HG02623 (cell line): ENCODE measurements at regions not wholly inside any gene's neighbourhood (a gene's known extent, or its start where the extent isn't known, plus 50 kb on each side); places are given as distances from the start of the nearest gene placed in this dataset.
A peak's percentile ranks its signal among the peaks of the same experiment; 100 is the strongest.
"Not testable (repeated sequence)": the region's sequence is repeated elsewhere in the genome, so short reads cannot be mapped to it uniquely, and the experiment has no call there.

ENCODE experiments used
- ATAC-seq: cut with Tn5 transposase; IDR thresholded peaks from one replicate; pipeline ENCODE4 v1.9.1; 2021; ENCODE audit warnings: moderate library complexity; ENCODE audit not compliant: unreplicated experiment

DNA sequence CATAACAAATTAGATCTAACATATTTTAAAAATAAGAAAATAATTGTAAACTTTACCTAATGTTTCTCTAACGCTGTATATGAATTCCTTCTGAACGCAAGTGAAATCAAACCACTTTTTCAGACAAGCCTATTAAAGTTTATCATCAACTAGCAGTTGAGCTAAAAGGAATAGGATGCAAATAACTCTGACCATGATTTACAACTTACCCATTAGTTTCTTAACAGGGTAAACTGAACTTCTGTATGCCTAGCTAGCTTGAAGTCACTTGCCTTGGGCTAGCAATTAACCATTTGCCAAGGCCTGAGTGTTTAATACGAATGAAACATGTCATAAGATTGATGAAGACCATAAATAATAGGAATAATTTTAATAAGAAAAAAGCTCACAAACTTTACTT, 762.7 kb upstream of the ARRDC3 start:
- ATAC-seq, result no peak

DNA sequence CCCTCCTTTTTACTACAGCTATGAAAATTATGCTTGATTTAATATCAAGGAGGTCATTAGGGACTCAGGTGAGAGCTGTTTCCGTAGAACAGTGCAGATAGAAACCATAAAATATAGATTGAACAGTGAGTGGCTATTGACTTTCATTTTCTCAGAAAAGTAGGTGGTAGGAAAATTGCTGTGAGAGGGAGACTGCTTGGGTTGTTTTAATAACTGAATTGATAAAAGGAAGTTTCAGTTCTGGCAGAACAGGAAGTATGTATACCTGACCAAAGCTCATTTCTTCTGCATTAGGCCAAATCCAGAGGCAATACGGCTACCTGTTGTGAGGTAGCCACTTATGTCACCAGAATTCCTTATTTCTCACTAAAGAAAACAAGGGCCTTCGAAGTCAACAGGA, 761.7 kb upstream of the ARRDC3 start:
- peak; percentile 41 for ATAC-seq

DNA sequence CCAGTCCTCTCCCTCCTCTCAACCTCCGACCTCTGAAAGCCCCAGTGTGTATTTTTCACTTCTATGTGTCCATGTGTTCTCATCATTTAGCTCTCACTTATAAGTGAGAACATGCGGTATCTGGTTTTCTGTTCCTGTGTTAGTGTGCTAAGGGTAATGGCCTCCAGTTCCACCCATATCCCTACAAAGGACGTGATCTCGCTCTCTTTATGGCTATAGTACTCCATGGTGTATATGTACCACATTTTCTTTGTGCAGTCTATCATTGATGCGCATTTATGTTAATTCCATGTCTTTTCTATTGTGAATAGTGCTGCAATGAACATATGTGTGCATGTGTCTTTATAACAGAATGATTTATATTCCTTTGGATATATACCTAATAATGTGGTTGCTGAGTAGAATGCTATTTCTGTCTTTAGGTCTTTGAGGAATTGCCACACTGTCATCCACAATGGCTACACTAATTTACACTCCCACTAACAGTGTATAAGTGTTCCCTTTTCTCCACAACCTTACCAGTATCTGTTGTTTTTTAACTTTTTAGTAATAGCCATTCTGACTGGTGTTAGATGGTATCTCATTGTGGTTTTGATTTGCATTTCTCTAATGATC, 749.3 kb upstream of the ARRDC3 start:
- ATAC-seq, result not testable (repeated sequence)

DNA sequence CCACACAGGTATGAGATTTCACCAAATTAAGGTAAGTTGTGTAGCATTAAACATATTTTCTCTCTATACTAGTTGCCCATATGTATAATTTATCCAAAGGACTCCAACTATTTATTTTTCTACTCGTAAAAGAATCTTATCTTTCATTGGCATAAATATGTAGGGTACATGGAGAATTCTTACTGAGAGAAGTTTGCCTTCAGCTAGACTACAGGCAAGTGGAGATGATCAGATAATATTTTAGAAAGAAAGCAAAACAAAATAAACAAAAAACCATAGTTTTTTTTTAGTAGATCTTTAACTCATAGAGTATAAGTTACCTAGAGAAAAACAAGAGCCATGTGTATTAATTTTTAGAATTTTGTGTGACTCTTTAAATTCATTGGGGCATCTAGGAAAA, 743.1 kb upstream of the ARRDC3 start:
- no peak for ATAC-seq

DNA sequence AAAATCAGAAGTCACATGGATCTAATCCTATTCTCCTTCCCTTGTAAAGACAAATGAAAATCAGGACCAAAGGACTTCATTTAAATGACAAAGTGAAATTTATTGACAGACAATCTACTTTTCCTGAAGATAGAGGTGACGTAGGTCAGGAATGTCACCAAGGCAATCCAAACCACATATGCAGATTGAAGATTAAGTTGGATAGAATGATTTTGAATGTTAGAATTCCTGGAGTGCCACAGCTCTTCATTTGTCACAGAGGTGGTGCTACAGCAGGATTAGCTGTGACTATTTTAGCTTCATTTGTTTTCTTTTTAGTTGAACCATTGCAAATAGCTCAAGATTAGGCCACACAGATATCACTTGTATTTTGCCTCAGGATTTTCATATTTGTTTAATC, 736.0 kb upstream of the ARRDC3 start:
- ATAC-seq, result no peak

DNA sequence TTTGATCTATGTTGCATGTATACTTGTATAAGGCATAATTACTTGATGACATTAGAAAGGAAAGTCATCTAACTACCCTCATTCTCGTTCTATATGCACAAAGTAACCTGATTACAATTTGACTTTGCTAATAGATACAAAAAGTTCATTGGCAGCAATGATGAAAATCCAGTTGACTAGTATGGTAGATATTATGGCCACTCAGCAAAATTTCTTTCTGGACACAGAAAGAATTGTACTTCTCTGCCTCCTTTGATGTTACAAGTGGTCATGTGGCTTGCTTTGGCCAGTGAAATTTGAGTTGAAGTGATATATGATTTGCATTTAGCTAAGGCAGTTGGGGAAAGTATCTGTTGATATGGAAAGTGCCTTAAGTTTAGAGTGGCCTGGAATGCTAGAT, 723.7 kb upstream of the ARRDC3 start:
- ATAC-seq, result no peak

DNA sequence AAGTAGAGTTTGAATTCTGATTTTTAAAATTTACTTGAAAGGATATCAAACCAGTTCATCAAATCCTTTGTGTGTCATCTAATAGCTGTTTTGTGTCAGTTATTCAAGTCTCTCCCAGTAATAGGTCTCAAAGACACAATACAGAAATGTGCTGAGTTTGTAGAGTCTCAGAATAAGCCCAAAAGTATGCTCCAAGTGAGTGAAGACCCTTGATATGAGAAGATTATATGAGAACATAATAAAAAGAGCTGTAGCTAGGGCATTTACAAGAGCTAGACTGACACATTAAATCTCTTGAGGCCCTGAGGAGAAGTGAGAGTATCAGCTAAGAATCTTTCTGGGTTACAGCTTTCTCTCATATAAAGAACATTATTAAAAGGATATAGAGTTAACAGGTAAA, 721.0 kb upstream of the ARRDC3 start:
- no peak for ATAC-seq

DNA sequence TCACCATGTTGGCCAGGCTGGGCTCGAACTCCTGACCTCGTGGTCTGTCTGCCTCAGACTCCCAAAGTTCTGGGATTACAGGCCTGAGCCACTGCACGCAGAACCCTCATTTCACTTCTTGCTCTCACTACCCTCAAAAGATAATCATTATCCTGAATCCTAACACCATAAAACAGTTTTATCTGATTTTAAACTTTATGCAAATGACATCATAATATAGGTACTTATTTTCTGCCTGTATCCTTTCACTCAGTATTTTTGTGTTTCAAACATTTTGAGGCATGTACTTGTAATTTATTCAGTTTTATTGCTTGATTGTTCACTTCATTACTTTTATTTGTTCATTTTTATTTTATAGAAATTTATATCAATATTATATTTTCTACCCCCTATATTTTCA, 719.2 kb upstream of the ARRDC3 start:
- ATAC-seq, result no peak

DNA sequence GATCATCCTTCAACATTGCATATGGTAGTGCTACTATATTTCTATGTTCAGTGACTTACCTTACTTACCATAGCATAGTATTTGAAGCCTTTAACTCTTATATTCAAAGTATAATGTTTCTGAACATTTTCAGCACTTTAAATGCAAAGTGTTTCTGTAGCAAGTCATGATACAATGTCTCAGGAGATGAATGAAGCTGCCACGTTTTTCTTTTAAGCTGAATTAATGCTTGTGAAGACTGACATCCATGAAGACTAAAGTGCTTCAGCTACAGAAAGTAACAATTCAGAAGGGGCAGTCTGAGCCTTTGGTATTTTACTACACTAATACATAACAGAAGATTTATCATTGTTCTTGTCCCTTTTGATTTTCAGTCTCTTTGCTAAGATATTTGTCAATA, 709.1 kb upstream of the ARRDC3 start:
- ATAC-seq, result no peak

DNA sequence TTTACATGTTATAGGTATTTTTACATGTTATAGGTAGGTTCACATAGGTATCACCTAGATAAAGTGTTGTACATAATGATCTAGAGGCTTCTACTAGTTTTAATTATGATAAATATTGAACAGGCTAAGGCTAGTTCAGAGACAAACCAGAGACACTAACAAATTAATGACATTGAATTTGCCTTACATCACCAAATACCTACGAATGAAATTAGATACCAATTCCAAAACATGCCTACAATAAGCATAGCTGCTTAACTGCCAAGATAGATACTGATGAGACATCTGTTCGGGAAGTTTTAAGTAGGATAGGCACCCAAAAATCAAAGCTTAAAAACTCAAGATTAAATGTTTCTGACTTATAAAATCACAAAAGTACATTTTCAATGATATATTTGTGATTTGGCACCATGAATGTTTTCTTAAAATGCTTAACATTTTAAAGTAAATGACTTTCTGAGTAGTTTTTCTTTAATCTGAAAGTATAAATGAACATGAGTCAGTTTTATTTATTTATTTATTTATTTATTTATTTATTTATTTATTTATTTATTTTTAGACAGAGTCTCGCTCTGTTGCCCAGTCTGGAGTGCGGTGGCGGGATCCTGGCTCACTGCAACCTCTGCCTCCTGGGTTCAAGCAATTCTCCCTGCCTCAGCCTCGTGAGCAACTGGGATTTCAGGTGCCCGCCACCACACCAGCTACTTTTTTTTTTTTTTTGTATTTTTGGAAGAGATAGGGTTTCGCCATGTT, 703.1 kb upstream of the ARRDC3 start:
- no peak for ATAC-seq

DNA sequence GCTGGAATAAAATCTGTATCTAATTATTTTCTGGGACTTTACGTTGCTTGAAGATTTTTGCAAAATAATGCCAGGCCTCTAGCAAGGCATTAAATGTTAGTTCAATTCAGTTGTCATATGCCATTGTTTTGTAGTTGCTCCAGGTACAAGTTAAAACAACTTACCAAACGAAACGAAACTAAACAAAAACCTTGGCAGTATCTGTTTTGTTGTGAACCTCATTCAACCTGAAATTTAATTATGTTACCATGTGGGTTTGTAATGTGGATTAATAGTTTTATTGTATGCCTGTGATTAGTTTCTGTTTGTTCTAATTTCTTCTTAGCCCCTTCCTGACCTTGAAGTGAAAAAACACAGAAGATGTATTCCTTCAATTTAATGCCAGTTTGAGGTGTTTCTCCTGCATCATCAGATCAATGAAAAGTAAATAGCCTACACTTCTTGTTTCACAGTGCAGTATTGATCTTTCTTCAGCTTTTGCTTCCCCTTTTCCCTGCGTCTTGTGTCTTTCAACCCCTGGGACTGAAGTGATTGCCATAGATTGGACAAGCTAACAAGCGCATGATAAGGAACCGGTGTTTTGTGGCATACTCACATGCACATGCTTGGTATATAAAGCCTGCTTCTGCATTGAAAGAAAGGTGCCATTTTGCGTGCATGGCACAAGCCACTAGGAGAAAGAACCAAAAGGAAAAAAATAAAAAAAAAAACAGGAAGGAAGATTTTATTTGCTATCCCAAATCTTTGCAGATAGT, 699.0 kb upstream of the ARRDC3 start:
- no peak for ATAC-seq

DNA sequence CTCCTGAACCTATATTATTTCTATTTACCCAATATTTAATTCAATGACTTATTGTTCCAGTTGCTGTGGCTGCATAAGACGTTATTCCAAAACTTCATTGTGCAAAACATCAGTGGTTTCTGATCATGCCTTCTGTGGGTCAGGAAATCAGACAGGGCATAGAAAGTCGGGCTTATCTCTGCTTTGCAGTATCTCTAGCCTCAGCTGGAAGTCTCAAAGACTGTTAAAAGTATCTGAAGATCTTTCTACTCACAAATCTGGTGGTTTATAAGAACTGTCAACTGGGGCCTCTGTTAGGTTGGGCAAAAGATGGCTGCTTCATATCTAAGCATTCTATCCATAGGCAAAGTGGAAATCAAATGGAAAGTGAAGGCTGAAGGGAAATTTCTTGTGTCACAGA, 687.7 kb upstream of the ARRDC3 start:
- ATAC-seq, result no peak

DNA sequence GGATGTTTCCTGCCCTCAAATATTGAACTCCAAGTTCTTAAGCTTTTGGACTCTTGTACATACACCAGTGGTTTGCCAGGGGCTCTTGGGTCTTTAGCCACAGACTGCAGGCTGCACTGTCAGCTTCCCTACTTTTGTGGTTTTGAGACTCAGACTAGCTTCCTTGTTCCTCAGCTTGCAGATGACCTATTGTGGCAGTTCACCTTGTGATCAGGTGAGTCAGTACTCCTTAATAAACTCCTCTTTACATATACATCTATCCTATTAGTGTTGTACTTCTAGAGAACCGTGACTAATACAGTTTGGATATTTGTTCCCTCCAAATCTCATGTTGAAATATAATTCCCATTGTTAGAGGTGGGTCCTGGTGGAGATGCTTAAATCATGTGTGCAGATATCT, 681.9 kb upstream of the ARRDC3 start:
- no peak for ATAC-seq

DNA sequence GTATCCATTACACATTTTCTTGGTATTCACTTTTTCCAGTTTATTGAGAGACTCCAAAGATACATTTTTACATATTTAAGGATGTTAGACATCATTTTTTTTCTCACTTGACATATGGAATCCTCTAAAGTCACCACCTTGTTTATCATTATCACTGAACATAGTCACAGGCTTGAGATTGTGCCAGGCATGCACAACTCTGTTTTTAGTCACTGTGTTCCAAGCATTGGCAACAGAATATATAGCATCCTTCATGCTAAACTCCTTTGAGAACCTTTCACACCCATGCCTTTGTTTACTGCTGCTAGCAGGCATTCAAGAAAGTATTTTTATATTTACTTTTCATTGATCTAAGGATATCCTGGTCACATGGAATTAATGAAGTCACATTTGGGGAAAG, 668.6 kb upstream of the ARRDC3 start:
- ATAC-seq, result no peak

DNA sequence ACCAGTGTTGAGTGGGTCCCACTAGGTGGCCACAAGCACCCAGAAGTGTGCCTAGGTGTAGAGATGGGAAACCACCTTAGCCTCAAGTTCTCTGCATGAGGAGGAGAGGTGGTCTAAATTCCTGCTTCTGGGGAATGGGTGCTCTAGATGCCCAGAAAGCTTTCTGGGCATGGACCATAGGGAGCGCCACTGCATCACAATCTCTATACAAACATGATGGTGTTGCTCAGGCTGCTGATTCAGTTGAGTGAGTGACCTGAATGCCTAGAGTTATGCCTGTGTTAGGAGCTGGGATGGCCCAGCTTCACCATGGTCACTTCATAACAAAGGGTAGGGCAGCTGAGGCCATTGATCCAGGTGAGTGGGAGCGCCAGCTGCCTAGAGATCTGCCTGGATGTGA, 667.9 kb upstream of the ARRDC3 start:
- no peak for ATAC-seq

DNA sequence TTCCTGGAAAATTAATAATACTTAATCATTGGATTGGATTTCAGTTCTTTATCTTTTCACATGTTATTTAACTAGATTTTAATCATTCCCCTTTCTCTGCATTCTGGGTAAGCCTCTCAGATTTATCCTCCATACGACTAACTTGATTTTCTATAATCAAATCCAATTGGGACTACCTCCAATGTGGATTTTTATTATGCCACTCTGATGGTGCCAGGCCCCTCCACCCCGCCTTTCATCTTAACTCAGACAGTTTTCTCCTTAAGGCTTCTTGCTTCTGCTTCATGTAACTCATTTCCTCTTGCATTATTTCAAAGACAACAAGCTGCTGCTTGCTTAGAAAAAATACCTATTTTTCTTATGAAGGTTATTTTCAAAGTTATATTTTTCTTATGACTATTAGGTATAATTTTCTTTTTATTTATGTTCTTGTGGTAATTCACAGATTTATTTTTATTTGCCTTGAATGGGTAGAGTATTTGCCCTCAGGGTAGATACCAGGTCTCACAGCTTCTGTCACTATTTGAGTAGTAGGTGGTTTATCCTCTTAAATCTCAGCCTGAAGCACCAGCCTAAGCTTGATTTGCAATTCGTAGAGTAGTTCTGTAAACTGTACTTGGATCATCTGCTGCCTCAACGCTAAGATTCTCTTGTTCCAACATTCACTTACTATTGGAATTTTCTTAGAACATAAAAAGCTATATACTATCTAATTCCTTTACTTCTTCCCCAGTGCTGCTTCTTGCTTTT, 659.0 kb upstream of the ARRDC3 start:
- ATAC-seq, result no peak

DNA sequence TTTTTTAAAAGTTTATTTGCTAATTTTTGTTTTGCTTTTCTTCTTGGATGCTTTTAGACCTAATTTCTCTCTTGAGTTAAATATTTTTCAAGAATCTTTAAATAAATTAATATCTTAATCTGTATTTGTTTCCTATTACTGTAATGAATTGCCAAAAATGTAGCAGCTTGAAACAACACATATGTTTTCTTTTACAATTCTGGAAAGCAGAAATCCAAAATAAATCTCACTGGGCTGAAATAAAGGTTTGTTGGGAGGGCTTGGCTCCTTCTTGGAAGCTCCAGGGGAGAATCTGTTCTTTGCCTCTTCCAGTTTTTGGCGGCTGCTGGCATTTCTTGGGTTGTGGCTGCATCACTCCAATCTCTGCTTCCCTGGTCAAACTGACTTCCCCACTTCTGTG, 658.1 kb upstream of the ARRDC3 start:
- no peak for ATAC-seq

DNA sequence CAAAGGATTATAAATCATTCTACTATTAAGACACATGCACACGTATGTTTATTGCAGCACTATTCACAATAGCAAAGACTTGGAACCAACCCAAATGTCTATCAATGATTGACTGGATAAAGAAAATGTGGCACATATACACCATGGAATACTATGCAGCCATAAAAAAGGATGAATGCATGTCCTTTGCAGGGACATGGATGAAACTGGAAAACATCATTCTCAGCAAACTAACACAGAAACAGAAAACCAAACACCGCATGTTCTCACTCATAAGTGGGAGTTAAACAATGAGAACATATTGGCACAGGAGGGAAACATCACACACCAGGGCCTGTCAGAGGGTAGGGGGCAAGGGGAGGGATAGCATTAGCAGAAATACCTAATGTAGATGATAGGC, 646.7 kb upstream of the ARRDC3 start:
- not testable (repeated sequence) for ATAC-seq

DNA sequence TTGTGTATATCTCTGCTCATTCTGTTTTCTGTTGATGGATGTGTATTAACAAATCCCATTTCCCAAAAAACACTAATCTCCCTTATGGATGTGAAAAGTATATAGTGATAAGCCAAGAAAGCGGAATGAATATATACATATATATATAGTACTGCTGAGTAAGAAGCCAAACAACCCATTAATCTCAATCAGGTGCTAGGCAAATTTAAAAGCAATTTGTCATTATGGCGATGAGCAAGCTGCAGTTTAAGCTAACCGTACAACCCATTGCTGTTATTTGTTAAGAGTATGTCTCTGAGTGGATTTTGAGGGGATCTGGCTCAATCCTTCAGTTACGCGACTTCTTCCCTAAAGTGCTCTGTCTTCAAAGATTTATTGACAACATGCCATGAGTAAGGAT, 640.4 kb upstream of the ARRDC3 start:
- ATAC-seq, result no peak

DNA sequence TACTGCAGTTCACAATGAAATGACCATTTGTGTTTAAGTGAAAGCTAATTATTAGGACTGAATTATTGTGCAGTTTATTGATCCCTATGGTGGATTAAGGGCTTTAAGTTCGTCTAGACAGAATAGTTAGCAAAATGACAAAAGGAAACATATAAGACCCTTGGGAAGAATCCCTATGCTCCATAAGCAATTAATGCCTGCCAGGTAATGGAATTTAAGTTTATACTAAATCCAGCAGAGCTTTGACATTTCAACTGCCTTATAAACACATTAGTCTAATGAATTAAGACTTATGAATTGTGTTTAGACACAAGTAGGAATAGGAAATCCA, 640.0 kb upstream of the ARRDC3 start:
- ATAC-seq, result no peak

DNA sequence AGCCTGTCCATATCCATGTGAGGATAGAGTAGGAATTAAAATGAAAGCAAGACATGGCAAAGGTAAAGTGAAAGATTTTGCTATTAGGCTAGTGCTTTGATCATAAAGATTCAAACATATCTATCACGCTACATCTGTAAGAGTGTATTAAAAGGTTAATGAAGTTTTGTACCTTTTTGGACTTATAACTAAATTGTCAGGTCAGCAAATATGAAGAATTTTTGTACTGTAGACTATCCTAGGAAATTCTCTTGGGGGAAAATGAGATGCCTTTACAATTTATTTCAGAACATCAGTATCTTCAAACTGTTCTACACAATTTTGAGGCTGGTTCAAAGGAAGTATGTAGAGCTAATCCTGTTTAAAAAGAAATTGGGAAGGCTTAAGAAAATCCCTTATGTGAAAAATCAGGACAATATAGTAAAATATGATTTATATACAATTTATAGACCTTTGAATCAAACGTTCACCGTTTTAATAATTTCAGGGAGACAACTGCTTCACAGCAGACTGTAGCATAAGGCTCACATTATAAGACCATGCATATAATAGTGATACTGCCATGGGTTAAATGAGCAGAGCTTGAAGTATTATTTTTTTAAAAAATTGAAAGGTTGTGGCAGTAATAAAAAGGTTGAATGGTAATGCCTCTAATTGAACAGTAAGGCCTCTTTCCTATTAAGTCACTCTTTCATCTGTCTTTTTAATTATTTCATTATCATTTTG, 639.5 kb upstream of the ARRDC3 start:
- no peak for ATAC-seq
